Activated CD8-positive, alpha-beta memory T cell treated with anti-CD3 and anti-CD28 coated beads for 36 hours (primary cell): ENCODE measurements at regions not wholly inside any gene's neighbourhood (a gene's known extent, or its start where the extent isn't known, plus 50 kb on each side); places are given as distances from the start of the nearest gene placed in this dataset.

ENCODE experiments used
- CTCF ChIA-PET: fragments of 350-600 bp; sonication (Branson Sonifier 250); formaldehyde crosslinking; loops from one replicate; lab custom pipeline; 2021; ENCODE audit warnings: antibody characterized with exemption; lab: Charles Lee
- POLR2A ChIA-PET: fragments of 350-600 bp; sonication (Branson Sonifier 250); formaldehyde crosslinking; loops from one replicate; lab custom pipeline; 2021; ENCODE audit warnings: antibody characterized with exemption; lab: Charles Lee

DNA sequence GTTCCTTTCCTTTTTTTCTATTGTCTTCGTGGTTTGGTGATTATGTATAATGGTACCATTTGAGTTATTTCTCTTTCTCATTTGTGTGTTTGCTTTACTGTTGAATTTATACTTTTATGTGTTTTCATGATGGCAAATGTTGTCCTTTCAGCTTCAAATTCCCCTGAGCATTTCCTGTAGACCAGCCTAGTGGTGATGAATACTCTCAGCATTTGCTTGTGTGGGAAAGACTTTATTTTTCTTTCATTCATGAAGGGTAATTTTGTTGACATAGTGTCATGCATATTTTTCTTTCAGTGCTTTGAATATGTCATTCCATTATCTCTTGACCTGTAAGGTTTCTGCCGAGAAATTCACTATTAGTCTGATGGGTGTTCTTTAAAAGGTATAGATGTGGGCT is 166.6 kb upstream of the GORAB start:
- ChIA-PET CTCF (no interaction called here), POLR2A (no interaction called here)

DNA sequence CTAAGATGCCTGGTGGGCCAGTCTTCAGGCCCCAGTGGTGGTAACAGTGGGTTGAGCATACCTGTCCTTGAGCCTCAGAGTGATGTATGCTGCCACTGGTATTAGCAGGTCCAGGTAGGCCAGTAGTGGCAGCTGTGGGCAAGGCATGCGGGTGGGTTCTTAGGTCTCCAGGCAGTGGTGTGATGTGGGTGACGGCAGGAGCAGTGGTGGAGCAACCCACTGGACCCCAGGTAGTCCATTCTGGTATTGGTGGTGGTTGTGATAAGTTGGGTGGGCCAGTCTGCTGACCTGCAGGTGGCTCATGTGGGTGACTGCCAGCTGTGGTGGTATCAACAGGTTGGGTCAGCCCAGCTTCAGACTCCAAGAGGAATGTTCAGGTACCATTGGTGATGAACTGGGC is 165.0 kb upstream of the GORAB start:
- CTCF ChIA-PET: no interaction called here
- POLR2A ChIA-PET: no interaction called here

DNA sequence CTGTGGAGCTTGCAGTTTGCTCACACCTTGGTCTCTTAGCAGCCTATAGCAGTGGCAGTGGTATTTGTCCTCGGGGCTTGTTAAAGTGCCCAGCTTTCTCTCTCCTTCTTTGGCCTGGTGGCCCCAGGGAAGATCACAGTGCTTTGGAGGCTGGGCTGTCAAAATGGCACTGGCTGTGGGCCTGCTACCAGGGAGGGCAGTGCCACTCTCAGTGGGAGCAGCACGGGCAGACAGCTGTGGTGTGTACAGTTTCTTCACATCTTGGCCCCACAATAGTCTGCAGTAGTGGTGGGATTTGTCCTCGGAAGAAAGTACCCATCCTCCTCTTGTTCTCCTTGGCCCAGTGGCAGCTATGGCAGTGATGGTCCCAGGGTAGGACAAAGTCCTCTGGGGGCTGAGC is 164.4 kb upstream of the GORAB start:
- POLR2A ChIA-PET: no interaction called here
- CTCF ChIA-PET: no interaction called here

DNA sequence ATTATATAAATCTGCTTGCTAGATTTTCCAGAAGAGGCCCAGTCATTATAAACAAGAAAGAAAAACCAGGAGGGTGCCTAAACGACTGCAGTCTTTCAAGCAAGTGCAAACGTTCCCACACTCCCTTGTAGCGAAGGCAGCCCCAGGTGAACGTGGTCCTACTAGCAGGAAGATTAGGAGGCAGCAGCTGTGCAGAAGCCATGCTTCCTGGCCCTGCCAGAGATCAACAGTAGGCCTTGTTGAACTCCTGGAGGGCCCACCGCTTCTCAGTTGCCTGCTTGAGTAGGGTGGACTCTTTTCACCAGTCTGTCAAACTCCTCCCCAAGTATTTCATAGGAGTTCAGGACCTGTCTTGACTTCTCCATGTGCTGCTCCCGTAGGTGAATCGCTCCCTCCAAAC is 163.0 kb upstream of the GORAB start:
- ChIA-PET CTCF (no interaction called here), POLR2A (no interaction called here)

DNA sequence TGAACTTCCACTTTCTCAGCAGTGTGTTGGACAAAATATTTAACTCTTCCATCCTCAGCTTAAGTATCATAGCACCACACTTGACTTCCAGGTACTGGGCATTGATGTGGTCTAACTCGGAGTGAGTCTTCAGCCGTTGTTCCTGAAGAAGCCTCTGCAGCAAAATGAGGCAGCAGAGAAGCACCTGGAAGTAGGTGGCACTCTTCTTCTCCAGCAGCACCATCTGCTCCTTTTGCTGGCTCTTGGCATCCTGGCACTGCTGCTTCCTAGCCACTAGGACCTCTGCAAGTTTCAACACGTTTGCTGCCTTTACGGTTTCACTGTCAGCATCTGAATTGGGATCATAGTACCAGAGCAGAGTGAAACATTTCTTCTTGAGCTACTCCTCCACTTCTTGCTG is 162.5 kb upstream of the GORAB start:
- POLR2A ChIA-PET: no interaction called here

DNA sequence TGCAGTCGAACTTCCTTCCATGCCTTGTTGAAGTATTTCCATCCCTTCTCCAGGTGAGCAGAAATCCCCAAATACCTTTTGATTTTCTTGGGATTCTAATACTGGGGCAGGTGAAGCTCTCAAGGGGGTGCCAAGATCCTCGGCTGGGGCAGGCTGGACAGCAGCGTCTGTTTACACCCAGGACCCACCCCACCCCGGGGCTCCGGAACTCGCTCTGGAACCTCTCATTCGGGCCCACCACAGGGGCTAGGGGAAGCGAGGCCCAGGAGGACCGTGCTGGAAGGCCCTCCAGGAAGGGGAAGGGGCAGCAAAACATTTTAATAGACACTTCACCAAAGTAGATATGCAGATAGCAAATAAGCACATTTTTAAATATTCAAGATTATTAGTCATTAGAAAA is 161.9 kb upstream of the GORAB start:
- CTCF ChIA-PET: no interaction called here
- POLR2A ChIA-PET: no interaction called here

More for the DNA sequence above, 162.5 kb upstream of the GORAB start:
- CTCF ChIA-PET: no interaction called here

DNA sequence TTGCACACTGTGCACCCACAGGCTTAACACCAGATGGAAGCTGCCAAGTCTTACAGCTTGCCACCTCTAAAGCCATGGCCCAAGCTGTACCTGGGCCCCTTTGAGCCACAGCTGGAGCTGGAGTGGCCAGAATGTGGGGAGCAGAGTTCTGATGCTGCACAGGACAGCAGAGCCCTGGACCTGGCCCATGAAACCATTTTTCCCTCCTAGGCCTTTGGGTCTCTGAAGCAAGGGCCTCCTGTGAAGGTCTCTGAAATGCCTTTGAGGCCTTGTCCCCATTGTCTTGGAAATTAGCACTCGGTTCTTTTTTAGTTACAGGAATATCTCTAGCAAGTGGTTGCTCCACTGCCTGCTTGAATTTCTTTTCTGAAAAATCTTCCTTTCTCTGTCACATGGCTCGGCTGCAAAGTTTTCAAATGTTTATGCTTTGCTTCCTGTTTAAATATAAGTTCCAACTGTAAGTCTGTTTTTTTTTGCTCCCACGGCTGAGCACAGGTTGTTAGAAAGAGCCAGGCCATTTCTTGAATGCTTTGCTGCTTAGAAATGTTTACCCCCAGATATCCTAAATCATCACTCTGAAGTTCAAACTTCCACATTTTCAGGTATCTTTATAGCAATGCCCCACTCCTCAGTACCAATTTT is 156.8 kb upstream of the GORAB start:
- ChIA-PET POLR2A (no interaction called here), CTCF (no interaction called here)

DNA sequence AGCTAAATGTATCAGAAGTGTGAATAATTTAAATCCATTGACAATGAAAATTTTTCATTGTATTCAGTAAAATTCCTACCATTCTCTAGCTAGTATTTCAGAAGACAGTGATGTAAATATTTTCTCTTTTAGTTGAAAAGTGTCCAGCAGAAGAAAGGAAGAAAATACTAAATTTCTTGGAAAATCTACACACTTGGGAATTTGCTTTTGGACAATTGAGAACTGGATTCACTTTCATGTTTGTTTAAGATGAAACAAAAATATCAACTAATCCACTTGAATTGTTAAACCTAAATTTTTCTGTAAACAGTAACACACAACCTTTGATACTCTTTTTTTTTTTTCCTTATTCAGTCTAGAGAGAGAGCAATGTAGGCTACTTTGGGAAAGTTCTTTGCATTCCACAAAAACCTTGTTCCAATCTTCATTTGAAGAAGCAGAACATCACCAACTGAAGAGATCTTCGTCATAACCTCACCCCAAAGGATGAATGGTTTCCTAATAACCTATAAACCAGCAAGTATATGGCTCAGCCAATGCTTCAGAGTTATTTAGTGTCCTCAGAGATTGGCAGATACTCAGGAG is 155.1 kb upstream of the GORAB start:
- POLR2A ChIA-PET: no interaction called here
- CTCF ChIA-PET: no interaction called here

DNA sequence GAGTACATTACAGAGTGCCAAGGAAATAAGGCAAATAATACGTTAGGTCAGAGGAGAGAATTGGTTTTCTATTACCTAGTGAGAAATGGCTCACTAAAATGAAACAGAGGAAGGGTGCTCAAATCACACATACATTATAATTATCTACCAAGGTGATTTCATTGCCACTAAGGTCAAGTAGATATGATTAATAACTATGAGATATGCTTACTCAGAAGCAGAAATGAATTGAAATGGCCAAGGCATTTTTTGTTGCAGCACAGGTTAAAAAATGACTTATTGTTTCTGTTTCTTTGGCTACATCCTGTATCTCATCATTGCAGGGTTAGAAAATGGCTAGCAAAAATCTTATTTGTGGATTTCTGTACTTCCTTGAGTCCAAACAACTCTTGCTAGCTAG is 154.5 kb upstream of the GORAB start:
- CTCF ChIA-PET: no interaction called here
- POLR2A ChIA-PET: no interaction called here

DNA sequence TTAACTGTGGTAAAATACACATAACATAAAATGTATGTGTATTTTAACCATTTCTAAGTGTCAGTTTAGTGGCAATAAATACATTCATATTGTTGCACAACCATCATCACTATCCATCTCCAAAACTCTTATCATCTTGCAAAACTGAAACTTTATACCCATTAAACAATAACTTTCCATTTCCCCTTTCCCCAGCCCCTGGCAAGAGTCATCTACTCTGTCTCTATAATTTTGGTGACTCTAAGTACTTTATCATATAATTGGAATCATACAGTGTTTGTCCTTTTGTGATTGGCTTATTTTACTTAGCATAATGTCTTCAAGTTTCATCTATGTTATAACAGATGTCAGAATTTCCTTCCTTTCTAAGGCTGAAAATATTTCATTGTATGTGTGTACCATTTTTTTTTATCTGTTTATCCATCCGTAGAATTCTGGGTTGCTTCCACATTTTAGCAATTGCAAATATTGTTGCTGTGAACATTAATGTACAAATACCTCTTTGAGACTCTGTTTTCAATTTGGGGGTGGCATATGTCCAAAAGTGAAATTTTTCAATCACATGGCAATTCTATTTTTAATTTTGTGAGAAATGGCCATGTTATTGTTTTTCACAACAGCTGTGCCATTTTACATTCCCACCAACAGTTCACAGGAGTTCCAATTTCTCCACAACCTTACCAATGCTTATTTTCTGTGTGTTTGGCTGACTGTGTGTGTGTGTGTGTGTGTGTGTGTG is 153.9 kb upstream of the GORAB start:
- ChIA-PET POLR2A (no interaction called here), CTCF (no interaction called here)

DNA sequence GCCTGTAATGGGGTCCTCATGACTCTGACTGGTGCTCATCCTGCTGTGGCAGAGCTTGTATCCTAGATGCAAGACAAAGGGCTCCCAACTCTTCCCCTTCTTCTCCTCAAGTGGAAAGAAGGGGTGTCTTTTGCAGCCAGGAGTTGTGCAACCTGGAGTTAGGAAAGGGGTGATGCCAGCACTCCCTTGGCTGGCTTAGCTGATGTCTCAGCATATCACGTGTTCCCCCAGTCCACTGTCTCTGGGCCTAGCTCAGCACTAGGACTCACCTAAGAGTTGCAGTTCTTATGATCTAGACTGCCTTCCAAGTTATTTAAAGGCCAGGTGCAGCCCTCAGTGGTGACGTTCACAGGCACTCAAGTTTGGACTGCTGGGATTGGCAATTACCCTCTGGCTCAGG is 146.2 kb upstream of the GORAB start:
- CTCF ChIA-PET: no interaction called here
- POLR2A ChIA-PET: no interaction called here

DNA sequence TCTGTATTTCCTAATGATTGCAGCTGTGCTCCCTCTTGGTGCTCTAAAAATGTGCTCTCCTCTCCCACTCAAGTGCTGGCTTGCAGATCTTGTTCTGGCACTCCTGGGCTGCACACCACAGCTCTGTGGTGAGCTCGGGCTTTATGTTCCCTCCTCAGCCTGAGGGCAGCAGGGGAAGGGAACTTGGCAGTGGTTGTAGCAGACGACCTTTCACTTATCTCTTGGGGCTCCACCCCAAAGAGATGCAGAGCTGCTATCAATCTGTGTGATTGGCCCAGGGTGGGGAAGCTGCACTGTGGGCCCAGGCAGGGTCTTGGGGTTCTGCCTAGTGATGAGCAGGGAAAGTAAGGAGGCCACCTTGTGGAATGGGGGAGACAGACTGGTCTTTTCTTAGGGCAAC is 143.5 kb upstream of the GORAB start:
- POLR2A ChIA-PET: no interaction called here
- CTCF ChIA-PET: no interaction called here

DNA sequence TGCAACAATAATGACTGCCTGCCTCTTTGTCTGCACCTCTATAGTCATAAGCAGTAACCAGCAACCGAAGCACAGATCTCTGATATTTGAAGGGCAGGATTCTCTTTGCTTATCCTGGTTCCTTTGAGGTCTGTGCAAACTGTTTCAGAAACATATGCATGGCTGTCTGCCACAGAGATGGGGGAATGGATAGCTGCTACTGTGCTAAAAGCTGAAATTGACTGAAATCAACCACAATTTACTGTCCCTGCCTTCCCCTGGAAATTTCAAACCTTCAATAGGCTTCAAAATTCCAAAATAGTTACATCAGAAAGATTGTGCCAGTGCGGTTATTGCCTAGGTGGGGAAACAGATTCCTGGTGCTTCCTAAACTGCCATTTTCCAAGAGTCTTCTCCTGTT is 136.8 kb upstream of the GORAB start:
- ChIA-PET CTCF (interaction anchor here (0.6 kb wide), 1 partner anchor 484 kb away, joined by 4 read pairs; no protein-coding TSS in a partner anchor), POLR2A (no interaction called here)

DNA sequence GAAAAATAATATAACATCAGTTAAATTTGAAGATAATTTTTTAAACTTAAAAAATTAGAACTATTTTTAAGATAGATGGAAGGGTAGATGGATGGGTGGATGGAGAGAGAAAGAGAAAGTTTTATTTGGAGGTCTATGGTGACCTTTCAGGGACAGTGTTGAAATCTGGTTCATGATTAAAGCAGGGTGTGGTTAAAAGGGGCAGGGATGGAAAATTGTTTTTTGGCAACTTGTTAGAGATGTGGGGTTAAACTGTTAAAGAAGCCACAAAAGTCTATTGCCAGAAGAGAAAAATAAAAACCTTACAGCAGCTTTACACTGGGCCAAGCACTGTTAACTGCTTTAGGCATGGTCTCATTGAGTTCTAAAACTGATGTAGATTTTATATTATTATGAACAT is 134.9 kb upstream of the GORAB start:
- POLR2A ChIA-PET: no interaction called here
- CTCF ChIA-PET: no interaction called here

DNA sequence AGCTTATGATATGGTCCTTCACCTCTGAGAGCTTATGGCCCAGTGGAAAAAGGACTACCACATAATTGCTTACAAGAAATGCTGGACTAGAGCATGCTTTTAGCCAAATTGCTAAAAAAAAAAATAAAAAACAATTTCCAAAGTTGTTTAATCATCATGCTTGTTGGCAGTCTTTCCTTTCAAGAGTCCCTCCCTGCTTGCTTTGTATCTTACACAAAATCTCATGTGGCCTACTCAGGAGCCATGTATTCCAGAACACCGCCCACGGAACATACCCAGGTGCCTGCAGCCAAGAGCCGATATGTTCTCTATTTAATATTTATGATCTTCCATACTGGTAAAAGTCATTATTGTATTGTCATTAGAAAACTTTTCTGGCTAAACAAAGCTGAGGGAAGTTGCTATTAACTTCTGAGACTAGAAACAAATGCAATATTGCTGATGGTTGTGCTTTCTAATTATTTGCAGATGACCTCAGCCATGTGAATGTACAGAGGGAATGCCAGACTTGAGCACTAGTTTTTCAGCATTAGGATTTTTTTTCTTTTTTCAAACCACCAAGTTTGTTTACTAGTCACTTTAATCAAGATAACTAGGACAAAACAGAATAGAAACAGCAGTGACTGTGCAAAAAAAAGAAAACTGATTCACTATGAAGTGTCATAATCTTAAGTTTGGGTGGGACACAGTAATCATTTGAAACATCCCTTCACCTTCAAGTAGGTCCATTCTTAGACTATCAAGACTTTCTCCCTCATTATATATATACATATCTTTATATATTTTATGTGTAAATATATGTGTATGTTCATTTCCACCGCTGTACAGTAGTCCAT is 129.3 kb upstream of the GORAB start:
- POLR2A ChIA-PET: no interaction called here

DNA sequence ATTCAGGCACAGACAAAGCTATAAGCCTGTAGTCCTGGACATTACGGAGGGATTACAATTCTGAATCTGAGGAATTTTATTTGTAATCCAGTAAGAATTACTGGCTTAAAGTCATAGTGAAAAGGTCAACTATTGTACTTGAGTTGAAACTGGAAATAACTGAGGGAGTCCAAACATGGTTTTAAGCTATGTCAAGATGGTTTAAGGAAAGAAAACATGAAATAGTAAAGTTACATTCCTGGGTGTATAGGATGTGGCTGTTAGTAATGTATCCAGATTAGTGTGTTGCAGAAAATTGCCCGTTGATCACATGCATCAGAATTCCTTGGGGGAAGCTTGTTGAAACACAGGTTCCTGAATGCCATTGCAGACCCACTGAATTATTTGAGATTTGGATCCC is 124.8 kb upstream of the GORAB start:
- CTCF ChIA-PET: no interaction called here
- POLR2A ChIA-PET: no interaction called here

More for the DNA sequence above, 129.3 kb upstream of the GORAB start:
- CTCF ChIA-PET: no interaction called here

DNA sequence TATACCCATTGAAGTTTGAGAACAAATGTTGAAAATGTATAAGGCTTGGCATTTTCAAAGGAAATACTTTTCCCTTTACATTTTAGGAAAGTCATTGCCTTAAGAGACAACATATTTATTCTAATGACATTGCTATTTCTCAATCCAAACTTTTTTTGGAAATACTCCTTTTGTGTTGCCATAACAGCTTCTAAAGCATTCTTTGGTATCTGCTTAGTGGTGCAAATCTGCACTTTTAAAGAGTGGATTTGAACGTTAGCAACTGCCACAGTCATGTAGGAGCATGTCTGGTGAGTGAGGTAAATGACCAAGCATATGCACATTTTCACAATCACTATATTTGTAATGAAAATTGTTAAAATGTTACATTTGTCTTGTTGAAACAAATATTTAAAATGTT is 124.4 kb upstream of the GORAB start:
- CTCF ChIA-PET: no interaction called here
- POLR2A ChIA-PET: no interaction called here

DNA sequence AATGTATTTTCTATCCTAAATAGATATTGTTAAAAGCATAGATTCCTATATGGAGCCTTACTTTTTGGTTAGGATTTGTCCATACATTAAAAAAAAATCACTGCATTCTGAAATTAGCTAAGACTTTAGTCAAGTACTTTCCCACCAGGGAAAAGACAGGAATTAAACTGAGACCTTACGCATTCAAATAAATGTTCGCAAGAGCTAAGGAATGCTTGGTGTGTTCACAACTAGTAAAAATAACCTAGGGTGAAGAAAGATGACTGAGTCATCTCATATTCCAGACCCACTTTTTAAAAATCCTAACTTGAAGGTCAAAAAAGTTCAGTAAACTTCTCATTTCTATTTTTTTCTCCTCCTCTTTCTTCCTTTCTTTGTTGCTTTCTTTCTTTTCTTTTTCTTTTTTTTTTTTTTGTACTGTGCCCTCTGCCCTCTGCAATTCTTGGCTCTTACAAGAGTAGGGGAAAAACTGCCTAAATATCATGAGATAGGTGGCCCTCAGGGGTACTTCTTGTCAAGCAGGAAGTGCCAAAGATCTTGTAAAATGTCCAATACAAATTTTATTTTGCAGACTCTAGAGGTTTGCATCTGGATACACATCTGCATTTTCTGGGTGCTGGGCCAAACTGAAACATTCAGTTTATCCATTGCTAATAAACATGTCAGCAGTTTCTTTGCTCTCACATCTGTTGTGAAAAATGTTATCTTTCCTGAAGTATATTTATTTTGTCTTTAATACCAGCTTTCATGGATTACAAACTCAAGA is 121.4 kb upstream of the GORAB start:
- ChIA-PET POLR2A (no interaction called here), CTCF (no interaction called here)

DNA sequence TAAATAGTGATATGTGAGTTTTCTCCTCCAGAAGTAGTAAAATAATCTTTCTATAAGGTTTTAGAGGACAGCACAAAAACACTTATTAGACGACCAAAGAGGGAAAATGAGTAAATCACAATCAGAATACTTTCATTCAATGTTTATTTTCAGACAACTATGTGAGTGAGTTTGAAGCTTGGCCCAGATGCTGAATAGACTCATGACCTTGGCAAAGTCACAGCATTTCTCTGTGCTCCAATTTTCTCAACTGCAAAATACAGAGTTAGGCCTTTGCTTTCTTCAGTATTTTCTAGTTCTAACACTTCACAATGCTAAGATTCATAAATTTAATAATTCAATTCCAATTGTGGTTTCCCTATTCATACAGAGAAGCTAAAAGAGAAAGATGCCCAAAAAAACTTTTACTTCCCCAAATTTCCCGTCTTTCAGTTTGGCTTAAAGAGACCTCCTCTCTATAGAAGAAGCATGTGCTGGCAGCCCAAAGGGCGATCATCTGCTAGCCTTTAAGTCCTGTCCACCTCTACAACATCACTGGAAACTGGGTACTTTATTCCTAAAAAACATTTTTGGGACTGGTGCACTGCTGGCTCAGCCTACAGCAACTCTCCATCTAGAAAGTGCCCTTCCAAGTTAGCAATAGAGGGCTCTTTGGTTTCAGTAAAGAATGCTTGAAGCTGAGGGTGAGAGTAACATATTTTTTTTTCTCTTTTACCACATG is 116.8 kb upstream of the GORAB start:
- ChIA-PET CTCF (no interaction called here), POLR2A (no interaction called here)
